Retinal pigment epithelial cell (primary cell): ENCODE measurements at regions not wholly inside any gene's neighbourhood (a gene's known extent, or its start where the extent isn't known, plus 50 kb on each side); places are given as distances from the start of the nearest gene placed in this dataset.

ENCODE experiments used
- DNase-seq: peaks from one replicate; pipeline ENCODE4 v3.0.0-alpha.2; 2010; ENCODE audit warnings: low read depth
- H3K4me3 ChIP-seq: 2 replicates; pipeline ENCODE4 v1.5.1; 2011; ENCODE audit warnings: mild to moderate bottlenecking, low read length, control low read depth, moderate library complexity
- TF ChIP-seq, protein P1 (sequence below): conservative IDR thresholded peaks from 2 replicates; pipeline ENCODE4 v1.5.1; 2011; ENCODE audit warnings: low read depth, low read length, control low read depth, inconsistent platforms

DNA sequence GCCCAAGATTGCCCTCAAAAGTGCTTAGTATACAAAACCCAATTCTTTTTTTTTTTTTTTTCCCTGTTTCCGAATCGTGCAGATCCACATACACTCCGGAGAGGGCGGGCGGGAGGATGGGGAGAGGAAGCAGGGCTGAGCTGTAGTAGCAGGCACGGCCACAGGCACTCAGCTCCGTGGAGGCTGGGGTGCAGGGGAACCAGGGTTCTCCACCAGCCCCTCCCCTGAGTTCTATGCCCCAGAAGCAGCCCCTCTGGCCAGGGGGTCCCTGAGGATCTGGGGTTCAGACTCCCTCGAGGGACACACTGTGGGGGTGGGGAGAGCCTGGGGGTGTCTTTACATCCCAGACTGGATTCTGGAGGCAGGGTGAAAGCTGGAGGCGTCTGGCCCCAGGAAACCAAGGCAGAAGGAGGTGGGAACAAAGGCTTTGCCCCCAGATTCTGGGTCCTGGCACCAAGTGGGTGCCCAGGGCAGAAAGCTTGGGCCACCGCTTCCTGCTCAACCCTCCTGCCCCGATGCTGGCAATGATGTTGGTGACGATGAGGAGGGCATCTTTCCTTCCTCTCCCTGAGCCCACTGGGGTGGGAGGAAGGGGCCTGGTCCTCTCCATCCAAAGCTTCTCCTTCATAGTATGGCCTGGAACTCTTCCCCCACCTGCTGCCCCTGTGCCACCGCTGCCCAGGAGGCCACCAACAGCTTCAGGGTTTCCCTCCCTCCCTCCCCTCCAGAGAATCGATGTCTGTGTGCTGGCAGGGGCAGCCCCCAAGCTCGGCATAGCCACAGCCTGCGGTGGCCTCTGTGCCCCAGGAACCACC lies 106.4 kb upstream of the TARDBP start:
- TF ChIP-seq, protein P1, sequence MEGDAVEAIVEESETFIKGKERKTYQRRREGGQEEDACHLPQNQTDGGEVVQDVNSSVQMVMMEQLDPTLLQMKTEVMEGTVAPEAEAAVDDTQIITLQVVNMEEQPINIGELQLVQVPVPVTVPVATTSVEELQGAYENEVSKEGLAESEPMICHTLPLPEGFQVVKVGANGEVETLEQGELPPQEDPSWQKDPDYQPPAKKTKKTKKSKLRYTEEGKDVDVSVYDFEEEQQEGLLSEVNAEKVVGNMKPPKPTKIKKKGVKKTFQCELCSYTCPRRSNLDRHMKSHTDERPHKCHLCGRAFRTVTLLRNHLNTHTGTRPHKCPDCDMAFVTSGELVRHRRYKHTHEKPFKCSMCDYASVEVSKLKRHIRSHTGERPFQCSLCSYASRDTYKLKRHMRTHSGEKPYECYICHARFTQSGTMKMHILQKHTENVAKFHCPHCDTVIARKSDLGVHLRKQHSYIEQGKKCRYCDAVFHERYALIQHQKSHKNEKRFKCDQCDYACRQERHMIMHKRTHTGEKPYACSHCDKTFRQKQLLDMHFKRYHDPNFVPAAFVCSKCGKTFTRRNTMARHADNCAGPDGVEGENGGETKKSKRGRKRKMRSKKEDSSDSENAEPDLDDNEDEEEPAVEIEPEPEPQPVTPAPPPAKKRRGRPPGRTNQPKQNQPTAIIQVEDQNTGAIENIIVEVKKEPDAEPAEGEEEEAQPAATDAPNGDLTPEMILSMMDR: no peak
- no peak overlapping the region for H3K4me3 ChIP-seq
- DNase-seq: no peak

DNA sequence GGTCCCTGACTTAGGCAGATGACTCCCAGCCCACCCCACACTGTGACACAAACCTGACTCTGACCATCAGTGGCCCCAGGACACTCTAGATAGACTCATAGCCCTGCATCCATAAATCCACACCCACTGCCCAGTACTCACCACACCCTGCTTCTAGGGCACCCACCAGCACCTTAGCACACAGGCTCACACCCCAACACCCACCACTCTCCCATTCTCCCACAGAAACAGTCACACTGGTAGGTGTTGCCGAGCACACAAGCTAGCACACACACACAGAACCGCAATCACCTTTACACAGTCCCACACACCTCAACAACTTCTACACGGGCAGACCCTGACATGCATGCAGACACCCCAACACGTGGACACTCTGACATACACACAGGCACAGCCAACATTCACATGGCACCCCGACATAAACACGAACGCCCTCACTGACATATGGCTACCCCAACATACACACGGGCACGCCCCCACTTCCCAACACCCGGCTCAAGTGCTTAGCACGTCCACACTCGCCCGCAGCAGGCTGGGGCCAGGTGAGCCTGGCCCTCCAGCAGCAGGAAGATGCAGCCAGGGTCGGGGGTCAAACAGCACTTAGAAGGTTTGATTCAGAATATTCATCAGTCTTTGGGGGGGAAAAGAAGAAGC lies 105.5 kb upstream of the TARDBP start:
- DNase-seq: no peak
- TF ChIP-seq, protein P1: no peak
- no peak overlapping the region for H3K4me3 ChIP-seq

DNA sequence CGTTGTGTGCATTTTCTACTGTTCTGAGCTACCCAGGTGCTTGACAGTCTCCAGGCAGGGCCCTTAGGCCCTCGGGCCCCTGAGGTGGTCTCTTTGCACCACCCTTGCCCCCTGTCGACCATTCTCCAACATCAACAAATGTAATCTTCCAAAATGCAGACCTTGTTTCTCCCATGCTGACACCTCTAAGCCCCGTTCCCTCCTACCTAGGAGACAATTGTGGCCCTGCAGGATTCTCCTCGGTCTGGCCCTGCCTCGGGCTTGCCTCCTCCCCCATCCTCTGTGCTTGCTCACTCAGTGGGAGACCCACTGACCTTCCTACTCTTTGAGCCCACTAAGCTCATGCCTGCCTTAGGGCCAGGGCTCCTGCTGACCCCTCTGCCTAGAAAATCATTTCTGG lies 104.2 kb upstream of the TARDBP start:
- DNase-seq: no peak
- H3K4me3 ChIP-seq: no peak overlapping the region
- TF ChIP-seq, protein P1: no peak

DNA sequence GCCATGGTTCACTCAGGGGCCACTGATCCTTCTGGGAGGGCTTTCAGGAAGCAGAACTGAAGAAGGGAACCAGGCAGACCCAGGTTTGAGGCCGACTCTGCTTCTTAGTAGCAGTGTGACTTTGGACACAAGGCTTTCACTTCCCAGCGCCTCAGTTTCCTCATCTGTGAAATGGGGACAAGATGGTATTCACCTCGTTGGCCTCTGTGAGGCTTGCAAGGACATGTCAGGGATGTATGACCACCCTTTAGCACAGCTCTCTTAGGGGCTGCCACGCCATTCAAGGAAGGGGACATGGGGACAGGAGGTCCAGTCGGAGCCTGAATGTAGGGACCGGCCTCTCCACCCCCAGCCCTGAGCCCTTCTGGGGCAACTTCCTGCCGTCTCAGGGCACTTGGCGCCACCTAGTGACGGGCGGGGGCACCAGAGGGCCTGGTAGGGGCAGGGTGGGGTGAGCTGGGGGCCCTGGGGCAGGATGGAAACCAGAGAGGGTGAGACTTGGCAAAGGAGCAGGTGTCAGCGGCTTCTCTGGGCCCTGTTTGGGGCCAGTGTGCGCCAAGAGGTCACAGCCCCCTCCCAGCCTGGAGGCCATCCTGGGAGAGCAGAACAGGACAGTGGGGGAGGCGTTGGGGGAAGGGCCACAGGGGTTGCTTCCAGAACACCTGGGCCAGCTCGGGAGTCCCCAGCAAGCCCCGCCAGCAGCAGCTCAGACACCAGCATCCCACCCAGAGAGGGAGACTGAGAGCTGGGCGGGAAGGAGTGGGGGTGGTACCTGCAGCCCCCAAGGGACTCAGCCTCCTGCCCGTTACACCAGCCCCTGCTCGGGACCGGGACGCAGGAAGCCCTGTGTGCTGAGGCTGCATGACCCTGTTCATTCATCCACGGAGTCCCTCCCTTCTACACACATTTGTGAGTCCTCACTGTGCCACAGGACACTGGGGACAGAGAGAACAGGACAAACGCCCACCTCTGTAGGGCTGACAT lies 102.5 kb upstream of the TARDBP start:
- TF ChIP-seq, protein P1: peak; percentile 54
- no peak for DNase-seq
- H3K4me3 ChIP-seq: no peak overlapping the region

DNA sequence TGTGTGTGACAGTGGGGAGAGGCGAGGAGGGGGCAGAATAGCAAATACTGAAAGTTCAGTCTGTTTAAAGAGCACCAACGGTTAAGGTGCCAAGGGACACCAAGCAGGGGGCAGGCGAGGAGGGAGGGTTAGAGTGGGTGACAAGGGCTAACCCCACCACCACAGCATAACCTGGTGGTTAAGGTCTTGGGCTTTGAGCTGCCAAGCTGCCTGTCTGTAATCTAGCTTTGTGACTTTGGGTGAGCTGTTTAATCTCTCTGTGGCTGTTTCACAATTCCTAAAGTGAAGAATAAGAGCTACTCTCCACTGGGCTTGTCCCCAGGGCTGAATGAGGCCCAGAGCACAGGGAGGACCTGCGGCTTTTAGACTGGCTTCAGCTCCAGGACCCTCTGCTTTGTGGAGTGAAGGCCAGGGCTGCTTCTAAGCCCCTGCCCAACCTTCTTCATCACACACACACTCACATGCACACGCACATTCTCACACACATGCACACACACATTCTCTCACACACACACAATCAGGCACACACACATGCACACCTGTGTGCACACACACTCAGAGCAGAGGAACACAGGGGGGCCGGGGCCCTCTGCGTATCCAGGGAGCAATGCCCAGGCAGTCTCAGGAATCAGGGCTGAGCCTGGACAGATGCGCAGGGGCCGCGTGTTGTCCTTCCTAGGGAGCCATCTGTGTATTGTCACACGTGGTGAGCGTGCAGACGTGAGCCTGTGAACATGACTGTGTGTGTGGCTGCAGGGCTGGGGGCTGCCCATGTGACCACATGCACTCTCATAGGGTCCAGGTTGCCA lies 101.6 kb upstream of the TARDBP start:
- TF ChIP-seq, protein P1: no peak
- no peak overlapping the region for H3K4me3 ChIP-seq
- DNase-seq: no peak

DNA sequence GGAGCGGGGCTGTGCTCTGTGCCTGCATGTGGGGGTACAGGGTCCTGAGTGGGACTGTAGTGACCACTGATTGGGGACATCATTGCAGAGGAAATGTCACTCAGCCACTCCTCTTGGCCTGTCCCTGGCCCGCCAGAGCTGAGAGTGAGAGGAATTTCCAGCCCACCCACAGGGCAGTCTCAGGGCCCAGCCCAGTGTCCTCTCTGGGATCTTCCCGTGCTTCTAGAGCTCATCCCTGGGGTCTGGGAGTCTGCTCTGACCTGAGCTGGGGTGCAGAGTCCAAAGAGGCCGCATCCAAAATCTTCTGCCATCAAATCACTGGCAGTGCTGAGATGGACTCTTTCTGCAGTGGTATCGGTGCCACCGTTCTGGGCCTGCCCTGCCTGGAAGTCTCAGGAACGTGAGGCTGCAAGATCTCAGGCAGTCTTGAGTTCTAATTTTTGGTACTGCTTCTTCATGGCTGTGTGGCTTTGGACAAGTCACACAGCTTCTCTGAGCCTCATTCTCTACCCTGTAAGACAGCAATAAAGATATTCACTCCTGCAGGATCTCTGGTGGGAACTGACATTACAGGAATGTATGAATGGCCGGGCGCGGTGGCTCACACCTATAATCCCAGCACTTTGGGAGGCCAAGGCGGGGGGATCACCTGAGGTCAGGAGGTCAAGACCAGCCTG lies 100.8 kb upstream of the TARDBP start:
- DNase-seq: no peak
- TF ChIP-seq, protein P1: no peak
- no peak overlapping the region for H3K4me3 ChIP-seq
